Mucosa of rectum (tissue), 2 donors: ENCODE measurements at regions not wholly inside any gene's neighbourhood (a gene's known extent, or its start where the extent isn't known, plus 50 kb on each side); places are given as distances from the start of the nearest gene placed in this dataset.

ENCODE experiments used
- H3K27ac ChIP-seq, 2 donors: one replicate each; pipeline ENCODE4 v1.7.0; 2013; ENCODE audit warnings: inconsistent platforms in 2 of 2, low read depth in 2 of 2, low read length in 2 of 2
- H3K27me3 ChIP-seq, 2 donors: one replicate each; pipeline ENCODE4 v1.7.0; 2013; ENCODE audit warnings: low read length in 2 of 2; ENCODE audit not compliant: control insufficient read depth in 2 of 2, insufficient read depth in 2 of 2
- H3K36me3 ChIP-seq, 2 donors: one replicate each; pipeline ENCODE4 v1.7.0; 2013; ENCODE audit warnings: low read length in 2 of 2; ENCODE audit not compliant: control insufficient read depth in 2 of 2, insufficient read depth in 2 of 2
- H3K4me1 ChIP-seq, 2 donors: one replicate each; pipeline ENCODE4 v1.7.0; 2013; ENCODE audit warnings: low read length in 2 of 2, mild to moderate bottlenecking in 1 of 2; ENCODE audit not compliant: control insufficient read depth in 2 of 2, insufficient read depth in 2 of 2
- H3K4me3 ChIP-seq, 2 donors: one replicate each; pipeline ENCODE4 v1.7.0; 2013; ENCODE audit warnings: low read length in 2 of 2
- H3K9ac ChIP-seq, 2 donors: one replicate each; pipeline ENCODE4 v1.7.0; 2013; ENCODE audit warnings: low read length in 2 of 2, low read depth in 1 of 2, mild to moderate bottlenecking in 1 of 2
- H3K9me3 ChIP-seq, 2 donors: one replicate each; pipeline ENCODE4 v1.7.0; 2013; ENCODE audit warnings: low read length in 2 of 2; ENCODE audit not compliant: control insufficient read depth in 2 of 2
- donor health status: healthy.
- donor health status: Normal muscosa, but diverticular disease.

GRCh38 chr3:72308641-72309040 is 523.7 kb upstream of the PROK2 start:
- no peak overlapping the region for H3K9ac ChIP-seq

GRCh38 chr3:72307438-72308115 is 522.6 kb upstream of the PROK2 start:
- H3K36me3 ChIP-seq = no peaks in the 10 kb centered on the region
- H3K9me3 ChIP-seq = no peaks in the 10 kb centered on the region
- H3K27me3 ChIP-seq = no peaks in the 10 kb centered on the region
- no peak overlapping the region for H3K9ac ChIP-seq
- no peak overlapping the region for H3K4me3 ChIP-seq
- peaks cover 12 to 13% of the 10 kb centered on the region in 2 donors for H3K4me1 ChIP-seq
- H3K27ac ChIP-seq = no peak overlapping the region

More at GRCh38 chr3:72308641-72309040, 523.7 kb upstream of the PROK2 start:
- Histone ChIP-seq H3K27me3 (no peaks in the 10 kb centered on the region), H3K27ac (no peak overlapping the region), H3K9me3 (no peaks in the 10 kb centered on the region), H3K4me1 (peaks cover 12 to 13% of the 10 kb centered on the region in 2 donors), H3K36me3 (no peaks in the 10 kb centered on the region), H3K4me3 (no peak overlapping the region)

GRCh38 chr3:72306800-72307341 is 521.9 kb upstream of the PROK2 start:
- no peak overlapping the region for H3K4me3 ChIP-seq

GRCh38 chr3:72303926-72304325 is 519.0 kb upstream of the PROK2 start:
- Histone ChIP-seq H3K4me3 (no peak overlapping the region), H3K36me3 (no peaks in the 10 kb centered on the region), H3K9me3 (no peaks in the 10 kb centered on the region), H3K27ac (no peak overlapping the region), H3K27me3 (no peaks in the 10 kb centered on the region), H3K9ac (no peak overlapping the region), H3K4me1 (no peaks in the 10 kb centered on the region)

More at GRCh38 chr3:72306800-72307341, 521.9 kb upstream of the PROK2 start:
- Histone ChIP-seq H3K9ac (no peak overlapping the region), H3K36me3 (no peaks in the 10 kb centered on the region), H3K27ac (no peak overlapping the region), H3K4me1 (peaks cover 12 to 13% of the 10 kb centered on the region in 2 donors), H3K27me3 (no peaks in the 10 kb centered on the region), H3K9me3 (no peaks in the 10 kb centered on the region)

GRCh38 chr3:72301779-72302178 is 516.8 kb upstream of the PROK2 start:
- H3K27ac ChIP-seq = no peak overlapping the region
- no peaks in the 10 kb centered on the region for H3K4me1 ChIP-seq
- no peaks in the 10 kb centered on the region for H3K9me3 ChIP-seq
- H3K9ac ChIP-seq = no peak overlapping the region
- H3K27me3 ChIP-seq = no peaks in the 10 kb centered on the region
- no peaks in the 10 kb centered on the region for H3K36me3 ChIP-seq
- no peak overlapping the region for H3K4me3 ChIP-seq

GRCh38 chr3:72300621-72301020 is 515.7 kb upstream of the PROK2 start:
- Histone ChIP-seq H3K4me3 (no peak overlapping the region), H3K27ac (no peak overlapping the region), H3K27me3 (no peaks in the 10 kb centered on the region), H3K9ac (no peak overlapping the region), H3K36me3 (no peaks in the 10 kb centered on the region), H3K4me1 (no peaks in the 10 kb centered on the region), H3K9me3 (no peaks in the 10 kb centered on the region)

- Histone ChIP-seq H3K9ac (no peak overlapping the region), H3K27ac (no peak overlapping the region), H3K4me1 (no peaks in the 10 kb centered on the region), H3K9me3 (no peaks in the 10 kb centered on the region), H3K27me3 (no peaks in the 10 kb centered on the region), H3K4me3 (no peak overlapping the region), H3K36me3 (no peaks in the 10 kb centered on the region)
Observed at GRCh38 chr3:72299823-72300222, 514.9 kb upstream of the PROK2 start.

GRCh38 chr3:72299321-72299802 is 514.4 kb upstream of the PROK2 start:
- no peak overlapping the region for H3K9ac ChIP-seq
- H3K36me3 ChIP-seq = no peaks in the 10 kb centered on the region
- no peak overlapping the region for H3K27ac ChIP-seq
- H3K4me3 ChIP-seq = no peak overlapping the region
- no peaks in the 10 kb centered on the region for H3K4me1 ChIP-seq
- no peaks in the 10 kb centered on the region for H3K27me3 ChIP-seq
- H3K9me3 ChIP-seq = no peaks in the 10 kb centered on the region

GRCh38 chr3:72298201-72299152 is 513.5 kb upstream of the PROK2 start:
- Histone ChIP-seq H3K4me1 (no peaks in the 10 kb centered on the region), H3K27ac (no peak overlapping the region), H3K36me3 (no peaks in the 10 kb centered on the region), H3K9me3 (no peaks in the 10 kb centered on the region), H3K4me3 (no peak overlapping the region), H3K9ac (no peak overlapping the region), H3K27me3 (no peaks in the 10 kb centered on the region)

GRCh38 chr3:72297481-72297880 is 512.5 kb upstream of the PROK2 start:
- Histone ChIP-seq H3K9me3 (no peaks in the 10 kb centered on the region), H3K4me1 (no peaks in the 10 kb centered on the region), H3K27ac (no peak overlapping the region), H3K36me3 (no peaks in the 10 kb centered on the region), H3K9ac (no peak overlapping the region), H3K4me3 (no peak overlapping the region), H3K27me3 (no peaks in the 10 kb centered on the region)
